HG03095 (cell line): ENCODE measurements at regions not wholly inside any gene's neighbourhood (a gene's known extent, or its start where the extent isn't known, plus 50 kb on each side); places are given as distances from the start of the nearest gene placed in this dataset.

Experiments used
- ATAC-seq: cut with Tn5 transposase; IDR thresholded peaks from one replicate; pipeline ENCODE4 v1.9.1; 2021; ENCODE audit warnings: moderate library complexity; ENCODE audit not compliant: unreplicated experiment

DNA sequence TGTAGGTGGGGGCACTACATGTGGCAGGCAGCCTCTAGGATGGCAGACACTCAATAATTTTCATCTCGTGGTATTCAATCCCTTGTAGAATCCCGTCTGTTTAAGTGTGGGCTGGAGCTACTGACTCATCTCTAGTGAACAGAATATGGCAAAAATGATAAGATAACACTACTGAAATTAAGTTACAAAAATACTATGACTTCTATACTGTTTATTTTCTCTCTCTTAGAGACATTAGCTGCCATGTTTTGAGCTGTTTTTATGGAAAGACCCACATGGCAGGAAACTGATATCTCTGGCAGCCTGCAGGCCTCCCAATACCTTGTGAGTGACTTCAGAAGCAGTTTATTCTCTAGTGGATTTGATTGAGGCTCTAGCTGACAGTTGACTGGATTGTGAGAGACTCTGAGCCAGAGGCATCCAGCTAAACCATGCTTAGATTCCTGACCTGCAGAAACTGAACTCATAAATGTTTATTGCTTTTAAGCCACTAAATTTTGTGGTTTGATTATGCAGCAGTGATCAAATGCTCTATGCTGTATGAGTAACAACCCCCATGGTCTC lies 298.8 kb upstream of the CTSO start:
- ATAC-seq = no peak

GRCh38 chr4:156251373-156252065 lies 297.9 kb upstream of the CTSO start:
- no peak for ATAC-seq

DNA sequence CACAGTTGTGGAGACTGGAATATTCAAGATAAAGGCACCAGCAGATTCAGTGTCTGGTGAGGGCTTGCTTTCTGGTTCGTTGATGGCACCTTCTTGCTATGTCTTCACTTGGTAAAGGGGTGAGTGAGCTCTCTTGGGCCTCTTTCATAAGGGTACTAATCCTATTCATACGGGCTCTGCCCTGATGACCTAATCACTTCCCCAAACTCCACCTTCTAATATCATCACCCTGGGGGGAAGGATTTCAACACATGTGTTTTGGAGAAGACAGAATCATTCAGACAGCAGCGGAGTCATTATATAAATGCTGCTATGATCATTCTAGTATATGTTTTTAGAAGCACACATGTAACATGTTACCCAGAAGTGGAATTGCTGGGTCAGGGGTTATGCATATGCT lies 295.3 kb upstream of the CTSO start:
- ATAC-seq = no peak

DNA sequence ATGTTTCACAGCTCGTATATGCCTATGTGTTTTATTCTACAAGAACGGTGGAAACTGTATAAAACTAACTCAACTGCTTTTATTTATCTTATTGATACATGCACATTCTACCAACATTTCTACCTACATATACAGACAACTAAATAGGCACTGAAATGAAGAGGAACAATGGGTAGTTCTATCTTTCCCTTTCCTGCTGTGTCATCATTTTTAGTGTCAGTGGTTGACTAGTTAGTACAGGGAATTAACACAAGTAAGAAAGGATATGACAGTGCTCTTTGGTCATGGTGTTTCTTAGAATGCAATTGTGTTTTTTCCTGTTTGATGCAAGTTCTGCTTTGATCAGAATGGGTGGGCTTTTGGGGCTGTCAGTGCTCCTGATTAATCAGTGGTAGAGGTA lies 293.8 kb upstream of the CTSO start:
- ATAC-seq = no peak

DNA sequence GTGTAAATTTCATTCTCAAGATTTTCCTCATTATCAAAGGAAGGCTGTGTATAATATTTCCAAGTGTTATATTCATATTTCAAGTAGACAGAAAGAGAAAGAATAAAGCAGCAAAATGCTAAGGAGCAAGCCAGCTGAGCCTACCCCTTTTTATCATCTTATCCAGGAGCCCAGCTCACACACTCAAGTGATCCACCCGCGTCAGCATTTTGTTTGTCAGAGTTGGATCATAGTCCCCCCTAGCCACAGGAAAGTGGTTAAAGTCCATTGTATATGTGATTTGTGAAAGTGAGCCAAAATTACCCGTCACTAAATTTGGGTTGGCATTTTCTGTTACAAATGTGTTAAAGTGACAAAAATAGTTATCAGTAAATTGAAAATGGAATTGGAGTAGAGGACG lies 289.3 kb upstream of the CTSO start:
- ATAC-seq = no peak

DNA sequence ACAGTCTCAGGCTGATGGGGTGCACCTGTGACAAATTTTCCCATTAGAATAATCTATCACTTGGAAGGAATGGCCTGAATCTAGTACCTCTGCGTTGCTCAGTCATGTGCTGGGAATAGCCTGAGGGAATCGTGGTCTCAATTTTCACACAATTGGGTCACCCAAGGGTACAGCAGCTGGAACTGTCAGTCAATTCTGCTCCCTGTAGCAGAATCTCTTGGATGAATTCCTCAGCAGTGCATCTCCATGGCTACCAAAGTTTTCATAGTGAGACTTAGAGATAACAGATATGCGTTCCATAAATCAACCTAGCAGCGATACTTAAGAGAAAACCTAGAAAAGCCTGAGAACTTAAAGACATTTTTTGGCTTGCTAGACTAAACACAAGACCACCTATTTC lies 288.7 kb upstream of the CTSO start:
- ATAC-seq = no peak

DNA sequence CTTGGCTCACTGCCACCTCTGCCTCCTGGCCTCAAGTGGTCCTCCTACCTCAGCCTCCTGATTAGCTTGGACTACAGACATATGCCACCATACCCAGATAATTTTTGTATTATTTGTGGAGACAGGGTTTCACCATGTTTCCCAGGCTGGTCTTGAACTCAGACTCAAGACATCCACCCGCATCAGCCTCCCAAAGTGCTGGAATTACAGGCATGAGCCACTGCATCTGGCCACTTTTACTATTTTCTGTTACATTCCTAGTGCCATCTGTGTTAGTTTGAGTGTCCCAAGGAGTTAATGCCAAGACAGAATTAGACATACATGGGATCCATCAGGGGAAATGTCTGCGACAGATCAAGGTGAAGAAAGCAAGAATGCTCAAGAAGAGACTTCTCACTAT lies 288.2 kb upstream of the CTSO start:
- no peak for ATAC-seq

DNA sequence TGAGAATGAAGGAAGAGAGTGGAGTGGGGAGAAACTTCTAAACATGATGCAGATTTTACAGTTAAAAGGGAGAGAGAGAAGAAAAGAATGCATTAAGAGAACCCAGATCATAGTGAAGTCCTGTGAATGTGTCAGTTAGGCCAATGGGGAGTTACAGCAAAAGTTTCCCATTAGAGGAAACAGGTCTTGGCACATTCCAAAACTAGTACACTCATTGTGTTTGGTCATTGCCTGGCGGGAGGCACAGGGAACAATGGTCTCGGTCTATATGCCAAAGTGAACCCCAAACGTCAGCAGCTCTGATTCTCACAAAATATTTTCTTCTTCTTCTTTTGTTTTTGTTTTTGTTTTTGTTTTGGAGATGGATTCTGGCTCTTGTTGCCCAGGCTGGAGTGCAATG lies 284.5 kb upstream of the CTSO start:
- ATAC-seq = no peak

DNA sequence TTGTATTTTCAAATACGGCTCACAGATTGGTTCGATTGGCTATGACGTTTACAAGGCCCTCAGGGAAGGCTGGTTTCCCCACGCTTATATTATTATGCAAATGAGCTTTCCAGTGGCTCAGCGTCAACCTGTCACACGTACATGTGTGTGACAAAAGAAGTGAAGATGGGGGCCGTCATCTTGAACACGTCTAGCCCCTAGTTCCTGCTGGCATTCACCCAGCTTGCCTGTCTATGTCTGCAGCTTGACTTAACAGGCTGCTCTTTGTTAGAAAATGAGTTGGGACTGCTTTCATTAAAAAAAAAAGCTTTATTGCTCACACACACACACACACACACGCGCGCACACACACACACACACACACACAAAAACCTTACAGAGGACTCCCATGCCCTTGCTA lies 283.6 kb upstream of the CTSO start:
- ATAC-seq = no peak

DNA sequence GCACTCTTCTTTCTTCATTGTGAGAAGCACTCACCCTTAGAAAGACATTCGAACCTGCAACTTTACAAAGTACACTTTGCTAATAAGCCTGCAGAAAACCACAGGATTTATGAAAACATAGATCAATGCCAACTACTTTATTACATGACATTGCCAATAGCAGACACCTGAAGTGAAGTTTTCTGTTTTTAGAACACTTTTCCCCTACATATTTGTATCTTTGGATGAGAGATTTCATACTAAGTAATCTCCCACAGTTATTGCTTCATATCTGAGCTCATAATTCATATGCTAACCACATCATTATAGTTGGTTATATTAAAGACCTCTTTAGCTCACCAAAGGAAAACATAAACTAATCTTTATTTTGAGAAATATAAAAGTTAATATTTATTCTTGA lies 276.5 kb upstream of the CTSO start:
- ATAC-seq = no peak

GRCh38 chr4:156228676-156229075 lies 275.0 kb upstream of the CTSO start:
- no peak for ATAC-seq

- ATAC-seq = no peak
These were observed 273.7 kb upstream of the CTSO start for GRCh38 chr4:156227321-156227720.

DNA sequence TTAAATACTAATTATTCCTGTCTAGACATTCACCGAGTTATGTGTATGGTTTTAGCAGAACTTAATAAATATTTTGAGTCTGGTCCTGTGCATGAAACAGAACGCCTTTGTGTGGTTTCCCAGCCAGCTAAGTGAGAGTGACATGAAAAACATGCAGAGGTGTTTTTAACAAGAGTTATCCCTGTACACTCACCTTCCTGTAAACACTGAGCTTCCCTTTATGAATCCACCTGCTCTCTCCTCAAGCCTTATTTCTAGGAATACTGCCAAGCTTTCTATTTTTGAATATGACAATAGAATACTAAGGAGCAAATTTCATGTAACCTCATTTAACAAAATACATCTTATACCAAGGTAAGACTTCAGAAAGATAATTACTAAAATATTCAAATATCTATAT lies 270.3 kb upstream of the CTSO start:
- ATAC-seq = no peak

DNA sequence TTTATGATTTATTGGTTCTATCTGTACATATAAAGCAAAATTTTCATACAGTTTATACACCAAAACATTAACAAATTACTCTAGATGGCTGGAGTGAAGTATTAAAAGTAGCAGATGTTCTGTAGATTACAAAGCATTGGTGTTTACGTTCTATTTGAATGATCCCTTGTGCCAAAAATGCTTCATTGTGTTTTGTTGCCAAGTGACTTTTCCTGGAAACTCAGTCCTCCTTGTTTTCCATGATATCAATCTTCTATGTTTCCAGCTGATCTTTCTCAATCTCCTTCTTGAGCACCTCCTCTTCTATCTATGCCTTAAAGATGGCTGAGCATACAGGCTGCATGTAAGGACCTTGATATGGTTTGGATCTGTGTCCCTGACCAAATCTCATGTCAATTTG lies 263.6 kb upstream of the CTSO start:
- ATAC-seq = no peak

DNA sequence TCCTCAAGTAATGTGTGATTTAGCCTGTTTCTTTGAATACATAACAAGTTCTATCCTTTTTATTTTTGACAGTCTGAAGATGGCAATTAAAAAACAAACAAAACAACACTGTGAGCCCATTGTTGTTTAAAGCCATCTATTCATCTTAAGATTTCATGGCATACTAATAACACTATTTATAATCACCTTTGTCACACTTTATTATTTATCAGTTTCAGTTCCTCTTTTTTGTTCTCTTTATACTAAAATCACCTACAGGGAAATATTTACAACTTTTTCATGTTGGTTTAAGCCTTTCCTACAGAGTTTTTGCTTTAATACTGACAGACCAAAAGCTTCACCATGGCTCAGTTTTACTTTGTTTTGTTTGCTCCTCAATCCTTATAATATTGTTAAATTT lies 247.4 kb upstream of the CTSO start:
- peak; percentile 92 for ATAC-seq

GRCh38 chr4:156198511-156198910 lies 244.8 kb upstream of the CTSO start:
- ATAC-seq = no peak

- no peak for ATAC-seq
These were observed 243.6 kb upstream of the CTSO start for GRCh38 chr4:156197216-156197615.

GRCh38 chr4:156196722-156197121 lies 243.1 kb upstream of the CTSO start:
- ATAC-seq = no peak

GRCh38 chr4:156195914-156196313 lies 242.2 kb upstream of the CTSO start:
- peak; percentile 93 for ATAC-seq

- no peak for ATAC-seq
These were observed 241.2 kb upstream of the CTSO start for GRCh38 chr4:156194896-156195295.

DNA sequence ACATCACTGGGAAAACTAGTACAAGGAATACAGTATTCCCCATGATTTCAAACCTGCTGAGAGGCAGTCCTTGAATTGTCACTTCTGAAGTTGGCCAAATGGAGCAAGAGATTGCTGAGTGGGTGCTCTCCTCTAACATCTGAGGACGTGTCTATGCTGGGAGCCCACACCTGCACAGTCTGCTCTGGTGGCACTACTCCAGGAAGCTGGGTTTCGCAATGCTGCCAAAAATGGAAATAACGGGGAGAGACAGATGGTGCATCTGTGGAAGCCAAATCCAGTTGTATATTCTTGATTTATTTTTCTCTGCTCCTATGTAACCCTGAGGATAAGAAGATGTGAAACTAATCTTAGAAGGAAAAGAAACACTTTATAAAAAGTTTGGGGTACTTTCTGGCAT lies 240.1 kb upstream of the CTSO start:
- ATAC-seq = no peak

GRCh38 chr4:156193106-156193505 lies 239.4 kb upstream of the CTSO start:
- no peak for ATAC-seq

DNA sequence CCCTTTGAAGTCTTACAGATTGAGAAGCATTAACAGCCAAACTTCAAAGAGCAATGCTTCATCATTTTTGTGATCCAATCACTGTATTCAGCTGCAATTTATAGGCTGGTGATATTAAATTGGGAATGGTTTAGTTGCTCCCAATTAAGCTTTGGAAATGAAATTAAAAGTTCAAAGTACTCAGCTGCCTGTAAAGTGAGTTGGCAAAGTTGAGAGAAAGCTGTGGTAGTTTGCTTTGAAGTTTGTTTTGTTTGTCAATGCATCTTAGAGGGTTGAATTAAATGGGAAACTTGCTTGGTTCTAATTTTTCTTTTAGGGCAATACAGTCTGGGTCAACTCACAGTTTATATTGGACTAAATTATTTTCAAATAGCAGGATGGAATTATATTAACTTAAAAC lies 238.4 kb upstream of the CTSO start:
- ATAC-seq = no peak
